HCT116 (cell line): ENCODE measurements at regions not wholly inside any gene's neighbourhood (a gene's known extent, or its start where the extent isn't known, plus 50 kb on each side); places are given as distances from the start of the nearest gene placed in this dataset.
"Not testable (repeated sequence)": the region's sequence is repeated elsewhere in the genome, so short reads cannot be mapped to it uniquely, and the experiment has no call there.

ENCODE experiments used
- EZH2 ChIP-seq: fragments of 200-600 bp; sonication (generic); IDR thresholded peaks from 2 replicates; pipeline ENCODE4 v1.6.1; 2017; ENCODE audit warnings: antibody characterized with exemption, mixed run types
- EZH2phosphoT487 ChIP-seq: fragments of 200-600 bp; IDR thresholded peaks from 2 replicates; pipeline ENCODE4 v1.6.1; 2018; ENCODE audit warnings: antibody characterized with exemption, borderline replicate concordance
- POLR2AphosphoS5 ChIP-seq: IDR thresholded peaks from 2 replicates; pipeline ENCODE4 v1.6.1; 2011; ENCODE audit warnings: mild to moderate bottlenecking, low read depth, low read length, moderate library complexity

DNA sequence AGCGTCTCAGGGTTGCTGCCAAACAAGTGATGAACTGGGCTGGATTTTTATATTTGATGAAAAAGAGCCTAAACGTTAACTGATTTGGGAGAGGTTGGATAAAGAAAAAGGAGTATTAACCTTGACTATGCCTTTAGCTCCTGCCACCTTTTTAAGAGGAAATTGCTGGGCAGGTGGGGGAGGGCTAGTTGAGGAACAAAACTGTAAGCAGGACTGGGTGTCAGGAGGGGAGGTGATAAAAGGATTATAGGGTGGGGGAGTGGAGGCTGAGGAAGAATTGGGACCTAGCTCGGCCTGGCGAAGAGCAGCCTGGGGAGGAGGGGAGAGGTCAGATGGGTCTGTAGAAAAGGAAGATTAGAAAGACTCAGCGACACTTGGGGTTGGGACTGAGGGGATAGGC lies 223.9 kb upstream of the ZNF608 start:
- TF ChIP-seq POLR2AphosphoS5, EZH2, EZH2phosphoT487: not testable (repeated sequence)
